GM12865 (cell line): ENCODE measurements at regions not wholly inside any gene's neighbourhood (a gene's known extent, or its start where the extent isn't known, plus 50 kb on each side); places are given as distances from the start of the nearest gene placed in this dataset.

ENCODE experiments used
- DNase-seq: peaks from one replicate; pipeline ENCODE4 v3.0.0; 2010; ENCODE audit warnings: low read depth
- H3K4me3 ChIP-seq: 2 replicates; pipeline ENCODE4 v1.5.1; 2011; ENCODE audit warnings: mild to moderate bottlenecking, low read depth, low read length, control low read depth
- CTCF ChIP-seq: IDR thresholded peaks from 2 replicates; pipeline ENCODE4 v1.5.1; 2011; ENCODE audit warnings: low read length, control low read depth, low read depth, inconsistent platforms; ENCODE audit not compliant: insufficient read depth; ENCODE audit errors: missing control alignments

- DNase-seq: no peak
- no peak overlapping the region for H3K4me3 ChIP-seq
- no peak for TF ChIP-seq CTCF
These were observed 276.4 kb downstream of the SHOX2 start for GRCh38 chr3:157829786-157830185.

DNA sequence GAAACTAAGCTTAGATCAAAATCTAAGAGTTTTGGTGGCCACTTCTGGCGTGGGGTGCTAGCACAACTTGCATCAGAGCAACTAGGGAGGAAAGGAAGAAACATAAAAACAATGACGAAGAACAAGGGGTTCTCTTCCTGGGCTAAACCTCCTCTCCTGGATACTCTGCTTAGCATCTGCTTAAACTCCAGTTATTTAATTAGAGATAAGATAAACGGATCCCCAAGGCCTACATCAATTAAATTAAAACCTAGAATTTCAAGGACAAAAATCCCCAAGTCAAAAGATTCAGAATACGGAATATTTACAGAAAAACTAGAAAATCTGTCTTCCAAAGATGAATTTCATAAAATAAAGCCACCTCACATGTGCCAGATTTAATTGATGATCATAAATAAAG lies 281.9 kb downstream of the SHOX2 start:
- no peak overlapping the region for H3K4me3 ChIP-seq
- TF ChIP-seq CTCF: no peak
- no peak for DNase-seq

GRCh38 chr3:157823050-157823449 lies 283.2 kb downstream of the SHOX2 start:
- no peak for TF ChIP-seq CTCF
- no peak overlapping the region for H3K4me3 ChIP-seq
- no peak for DNase-seq

DNA sequence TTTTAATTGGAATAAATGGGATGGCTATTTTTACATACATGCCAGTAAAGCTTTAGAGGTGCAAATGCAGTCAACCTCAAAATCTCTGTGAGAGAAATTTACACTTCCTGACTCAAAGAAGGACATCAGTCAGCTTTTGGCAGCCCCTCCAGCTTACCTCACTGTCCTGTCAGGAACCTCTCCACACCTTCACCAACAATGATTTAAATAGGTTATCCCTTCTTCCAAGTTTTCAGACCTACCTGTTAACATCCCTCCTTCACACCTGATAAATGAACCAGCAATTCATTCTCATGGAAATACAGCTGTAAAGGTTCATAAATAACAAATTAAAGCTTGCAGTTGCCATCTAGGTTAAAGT lies 286.1 kb downstream of the SHOX2 start:
- TF ChIP-seq CTCF: no peak
- no peak for DNase-seq

GRCh38 chr3:157819270-157820156 lies 286.7 kb downstream of the SHOX2 start:
- DNase-seq: no peak
- no peak overlapping the region for H3K4me3 ChIP-seq
- TF ChIP-seq CTCF: no peak

More for the DNA sequence above, 286.1 kb downstream of the SHOX2 start:
- H3K4me3 ChIP-seq: no peak overlapping the region

DNA sequence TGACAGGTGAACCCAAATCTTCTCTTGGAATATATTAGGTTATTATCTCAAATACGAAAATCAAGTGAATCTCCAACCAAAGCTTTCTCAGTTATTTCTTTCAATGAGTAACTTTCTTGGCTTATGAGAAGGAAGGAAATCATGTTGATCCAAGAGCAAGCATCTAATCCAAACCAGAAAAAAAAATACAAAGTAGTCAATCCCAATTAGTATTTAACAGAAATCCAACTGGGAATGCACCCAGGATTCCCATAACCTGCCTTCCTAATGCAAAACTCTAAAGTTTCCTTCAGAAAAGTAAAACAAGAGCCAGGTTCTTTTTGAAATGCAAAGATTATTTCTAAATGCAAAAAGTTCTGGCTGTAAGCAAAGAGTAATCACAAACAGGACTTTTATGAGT lies 289.3 kb downstream of the SHOX2 start:
- no peak for DNase-seq
- H3K4me3 ChIP-seq: no peak overlapping the region
- no peak for TF ChIP-seq CTCF

DNA sequence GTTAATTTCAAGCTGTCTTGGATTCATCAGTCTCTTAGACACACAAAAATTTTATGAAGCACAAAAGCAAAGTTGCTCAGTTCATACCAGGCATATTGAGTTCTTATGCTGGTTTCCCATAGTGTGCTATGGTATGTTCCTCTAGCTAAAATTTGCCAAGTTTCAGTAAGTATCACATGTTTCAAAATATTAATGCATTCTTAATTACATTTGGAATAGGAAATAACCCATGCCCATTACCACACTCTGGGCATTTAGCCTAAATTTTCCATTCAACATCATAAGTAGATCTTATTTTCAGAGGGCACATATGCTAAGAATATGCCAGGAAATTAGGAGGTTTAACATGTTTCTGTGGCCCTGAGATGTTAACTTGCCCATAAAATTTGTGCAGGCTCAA lies 289.9 kb downstream of the SHOX2 start:
- no peak overlapping the region for H3K4me3 ChIP-seq
- DNase-seq: no peak
- no peak for TF ChIP-seq CTCF
